GM12892 (cell line): ENCODE measurements at regions not wholly inside any gene's neighbourhood (a gene's known extent, or its start where the extent isn't known, plus 50 kb on each side); places are given as distances from the start of the nearest gene placed in this dataset.

Experiments used
- POLR2A ChIP-seq: IDR thresholded peaks from 2 replicates; pipeline ENCODE4 v1.6.1; 2011; ENCODE audit warnings: low read depth, low read length, control low read depth
- TAF1 ChIP-seq: IDR thresholded peaks from 2 replicates; pipeline ENCODE4 v1.6.1; 2011; ENCODE audit warnings: low read depth, mild to moderate bottlenecking, control low read depth, low read length, borderline replicate concordance

GRCh38 chr15:87239582-87240230 lies 1016.8 kb downstream of the NTRK3 start:
- TF ChIP-seq POLR2A (no peak), TAF1 (no peak)
